SHP77 (cell line): ENCODE measurements at regions not wholly inside any gene's neighbourhood (a gene's known extent, or its start where the extent isn't known, plus 50 kb on each side); places are given as distances from the start of the nearest gene placed in this dataset.
"Not testable (repeated sequence)": the region's sequence is repeated elsewhere in the genome, so short reads cannot be mapped to it uniquely, and the experiment has no call there.

Experiments used
- DNase-seq, 2 experiments: peaks; one replicate each; lab custom pipeline; 2025; lab: John Stamatoyannopoulos, UW

GRCh38 chr10:6877722-6878392 is 297.8 kb upstream of the PRKCQ start:
- no peak for DNase-seq

DNA sequence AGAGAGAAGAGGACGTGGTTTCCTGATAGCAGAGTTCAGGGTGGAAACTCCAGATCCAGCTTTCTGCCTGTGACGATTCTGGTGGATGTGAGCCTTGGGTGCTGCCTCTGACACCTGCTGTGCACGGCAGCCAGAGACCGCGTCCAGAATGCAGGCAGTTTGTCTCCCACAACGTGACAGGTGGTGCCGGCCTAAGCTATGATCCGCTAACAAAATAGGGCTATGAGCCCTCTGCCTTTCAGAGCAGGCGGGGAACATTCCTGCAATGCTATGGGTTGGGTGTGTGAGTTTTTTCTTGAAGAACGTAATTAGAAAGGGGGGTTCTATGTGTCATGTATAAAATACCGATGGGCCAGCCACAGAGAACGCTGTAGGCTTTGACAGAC is 297.3 kb upstream of the PRKCQ start:
- DNase-seq, result peak; percentile 32 to 58

GRCh38 chr10:6875269-6875865 is 295.3 kb upstream of the PRKCQ start:
- no peak for DNase-seq

GRCh38 chr10:6871128-6871527 is 291.1 kb upstream of the PRKCQ start:
- no peak for DNase-seq

DNA sequence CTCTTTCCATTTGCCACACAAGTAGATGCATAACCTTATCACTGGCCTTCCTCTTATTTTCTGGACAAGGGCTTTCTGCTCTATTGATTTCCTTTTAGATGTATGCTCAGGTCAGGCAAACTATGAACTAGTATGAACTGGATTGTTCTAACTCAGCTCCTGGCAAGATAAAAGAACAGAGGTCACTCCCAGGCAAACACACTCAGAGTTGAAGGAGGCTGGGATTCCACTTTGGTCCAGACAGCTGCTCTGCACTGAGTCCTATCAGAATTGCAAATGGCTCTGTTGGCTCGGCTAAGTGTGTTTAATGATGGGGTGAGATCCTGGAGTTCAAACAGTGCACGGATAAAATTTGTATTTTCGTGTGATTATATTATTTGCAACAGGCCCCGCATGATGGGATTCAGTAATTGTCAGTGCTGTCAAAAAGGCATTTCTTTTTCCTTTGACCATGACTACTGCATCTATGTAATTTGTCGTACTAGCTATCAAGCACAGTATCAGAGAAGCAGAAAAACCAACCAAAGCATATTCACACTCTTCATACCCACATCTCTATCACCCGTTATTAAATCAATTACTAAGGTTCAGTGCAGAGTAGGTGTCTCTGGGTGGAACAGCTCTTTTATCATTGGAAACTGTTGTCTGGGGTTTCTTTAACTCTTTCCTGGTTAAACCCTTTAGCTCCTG is 288.1 kb upstream of the PRKCQ start:
- no peak for DNase-seq

DNA sequence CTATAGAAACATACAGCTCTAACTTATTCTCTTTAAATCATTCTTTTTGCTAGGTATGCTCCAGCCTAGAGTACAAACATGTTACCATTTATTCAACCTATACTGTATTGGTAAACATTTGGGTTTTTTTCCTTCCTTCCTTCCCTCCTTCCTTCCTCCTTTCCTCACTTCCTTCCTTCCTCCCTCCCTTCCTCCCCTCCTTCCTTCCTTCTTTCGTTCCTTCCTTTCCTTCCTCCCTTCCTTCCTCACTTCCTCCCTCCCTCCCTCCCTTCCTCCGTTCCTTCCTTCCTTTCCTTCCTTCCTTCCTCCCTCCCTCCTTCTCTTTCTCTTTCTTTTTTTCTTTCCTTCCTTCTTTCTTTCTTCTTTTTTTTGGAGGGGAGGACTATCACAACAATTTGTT is 286.7 kb upstream of the PRKCQ start:
- DNase-seq, result no peak

- no peak for DNase-seq
Observed at GRCh38 chr10:6864142-6864541, 284.1 kb upstream of the PRKCQ start.

GRCh38 chr10:6863381-6863780 is 283.3 kb upstream of the PRKCQ start:
- no peak for DNase-seq

DNA sequence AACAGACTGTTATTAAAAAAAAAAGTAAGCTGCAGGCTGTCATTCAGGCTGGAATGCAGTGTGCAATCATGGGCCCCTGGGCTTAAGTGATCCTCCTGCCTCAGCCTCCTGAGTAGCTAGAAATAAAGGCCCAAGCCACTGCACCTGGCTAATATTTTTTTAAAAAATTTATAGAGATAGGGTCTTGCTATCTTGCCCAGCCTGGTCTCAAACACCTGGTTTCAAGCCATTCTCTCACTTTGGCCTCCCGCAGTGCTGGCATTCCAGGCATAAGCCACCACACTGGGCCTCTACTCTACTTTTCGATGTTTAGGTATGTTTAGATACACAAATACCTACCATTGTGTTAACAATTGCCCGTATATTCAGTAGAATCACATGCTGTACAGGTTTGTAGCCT is 270.4 kb upstream of the PRKCQ start:
- DNase-seq, result no peak

DNA sequence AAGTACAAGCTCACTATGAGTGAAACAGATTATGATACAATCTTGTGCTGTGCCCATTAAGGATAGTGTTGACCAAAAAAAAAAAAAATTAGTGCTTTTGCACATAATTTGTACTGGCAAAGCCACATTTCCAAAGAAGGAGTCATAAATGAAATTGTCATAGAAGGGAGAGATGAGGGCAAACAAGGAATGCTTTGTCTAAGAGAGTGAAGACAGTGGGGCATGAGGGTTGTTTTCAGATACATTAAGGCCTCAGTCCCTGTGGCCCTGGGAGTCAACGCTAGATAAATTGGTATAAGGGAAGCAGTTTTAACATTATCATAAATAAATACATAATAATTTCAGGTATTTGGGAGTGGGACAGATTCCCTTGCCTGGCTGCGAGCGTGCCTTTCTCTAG is 267.5 kb upstream of the PRKCQ start:
- no peak for DNase-seq

DNA sequence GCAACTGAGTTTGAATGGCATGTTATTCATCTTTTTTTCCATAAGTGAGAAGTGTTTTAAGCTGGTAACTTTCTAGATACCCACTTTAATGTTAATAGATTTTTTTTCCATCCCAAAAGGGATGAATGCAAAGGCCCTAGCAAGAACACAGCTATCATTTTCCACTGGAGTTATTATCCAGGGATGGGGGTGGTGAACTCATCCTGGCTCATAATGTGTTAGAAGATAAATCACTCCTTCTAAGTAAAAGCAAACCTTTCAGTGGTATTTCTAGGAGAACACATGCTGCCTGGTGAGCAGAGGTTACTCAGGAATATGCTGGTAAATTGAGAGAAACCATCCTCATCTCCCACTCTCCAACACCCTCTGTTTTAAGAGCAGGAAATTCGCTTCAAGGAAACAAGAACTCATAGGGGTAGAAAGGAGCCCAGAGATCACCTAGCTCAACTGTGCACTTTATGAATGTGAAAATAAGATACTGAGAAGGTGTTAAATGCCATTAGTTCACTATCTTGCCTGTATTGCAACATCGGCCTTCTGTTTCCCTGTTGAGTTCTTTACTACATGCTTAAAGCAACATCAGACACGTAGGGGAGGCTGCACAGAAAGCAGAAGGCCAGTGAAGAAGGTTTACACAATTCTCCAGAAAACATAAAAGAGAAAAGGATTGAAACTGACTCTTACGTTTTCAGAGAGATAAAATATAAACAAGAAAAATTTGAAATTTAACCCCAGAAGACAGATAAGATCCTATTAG is 264.0 kb upstream of the PRKCQ start:
- DNase-seq, result no peak

DNA sequence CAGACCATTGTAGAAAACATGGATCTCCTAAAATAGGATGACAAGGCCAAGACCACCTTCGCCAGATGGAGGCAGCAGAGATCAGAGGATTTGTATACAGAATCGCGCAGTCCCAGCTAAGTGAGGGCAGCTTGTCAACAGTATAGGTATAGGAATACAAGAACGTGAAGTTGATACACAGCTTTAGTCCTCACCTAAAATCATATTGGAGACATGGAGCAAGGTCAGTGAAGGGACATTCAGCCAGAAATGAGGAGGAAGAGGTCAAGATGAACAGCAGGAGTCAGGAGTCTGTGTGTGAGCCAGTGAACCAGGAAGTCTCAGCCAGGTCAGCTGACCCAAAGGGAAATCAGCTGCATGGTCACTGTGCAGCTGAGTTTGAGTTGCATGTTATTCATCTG is 263.4 kb upstream of the PRKCQ start:
- peak in 1 of 2 experiments; percentile 36 for DNase-seq

- DNase-seq, result no peak
Observed at GRCh38 chr10:6842722-6843121, 262.6 kb upstream of the PRKCQ start.

DNA sequence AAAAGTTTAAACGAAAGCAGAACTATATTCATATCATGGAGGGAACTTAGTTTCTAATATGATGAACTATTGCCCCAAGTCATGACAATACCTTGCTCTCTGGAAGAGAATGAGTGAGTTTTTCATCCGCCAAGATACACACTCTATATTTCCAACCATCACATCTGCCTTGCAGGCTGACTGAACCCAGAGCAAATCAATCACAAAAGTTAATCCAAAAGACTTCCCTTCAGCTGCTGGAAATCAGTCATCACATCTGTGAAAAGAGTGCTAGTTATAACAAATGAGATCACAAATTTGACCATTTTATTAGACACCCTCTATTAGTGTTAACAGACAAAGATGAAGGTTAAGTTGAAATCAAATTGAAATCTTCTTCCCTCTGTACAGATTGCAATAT is 261.7 kb upstream of the PRKCQ start:
- no peak for DNase-seq

DNA sequence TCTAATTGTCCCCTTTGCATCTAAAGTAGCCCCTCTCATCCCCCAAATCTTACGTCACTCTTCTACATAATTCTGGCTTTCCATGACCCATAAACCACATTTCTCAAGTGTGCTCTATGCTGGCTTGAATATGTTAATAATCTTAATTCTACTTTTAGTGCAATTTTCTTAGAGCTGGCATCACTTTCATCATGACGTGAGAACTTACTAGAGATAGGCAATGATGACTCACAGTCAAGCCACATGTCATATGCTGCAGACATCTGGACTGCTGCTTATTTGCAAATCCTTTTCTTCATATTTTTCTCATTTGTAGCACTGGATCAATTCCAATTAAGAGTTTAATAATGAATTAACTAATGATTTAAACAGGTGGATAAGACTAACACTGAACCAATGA is 260.7 kb upstream of the PRKCQ start:
- no peak for DNase-seq

DNA sequence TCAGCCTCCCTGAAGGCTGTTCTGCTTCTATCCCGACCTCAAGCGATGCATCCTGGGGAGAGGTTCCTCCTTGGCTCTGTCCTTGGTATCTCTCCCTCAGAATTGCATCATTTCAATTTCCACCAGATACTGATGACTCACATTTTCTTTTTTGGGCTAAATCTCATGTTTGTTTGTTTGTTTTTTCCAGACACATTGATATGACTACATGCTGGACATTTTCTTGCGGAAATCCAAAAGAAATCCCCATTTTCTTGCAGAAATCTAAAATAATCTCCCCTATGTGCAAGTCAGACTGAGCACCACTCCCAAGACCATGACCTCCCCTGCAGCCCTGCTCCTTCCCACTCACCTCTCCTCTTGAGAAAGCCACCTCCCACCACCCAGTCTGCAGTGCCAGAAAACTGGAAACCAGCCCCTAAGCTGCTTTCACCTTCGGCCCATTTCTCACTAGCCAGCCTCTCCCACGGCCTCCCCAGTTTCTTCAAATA is 260.2 kb upstream of the PRKCQ start:
- DNase-seq, result no peak

GRCh38 chr10:6838118-6838517 is 258.0 kb upstream of the PRKCQ start:
- DNase-seq, result no peak

- DNase-seq, result no peak
Observed at GRCh38 chr10:6833458-6834011, 253.5 kb upstream of the PRKCQ start.

- DNase-seq, result not testable (repeated sequence)
Observed at GRCh38 chr10:6830981-6831380, 250.9 kb upstream of the PRKCQ start.

- not testable (repeated sequence) for DNase-seq
Observed at GRCh38 chr10:6824793-6825192, 244.7 kb upstream of the PRKCQ start.

GRCh38 chr10:6823770-6824169 is 243.7 kb upstream of the PRKCQ start:
- no peak for DNase-seq

GRCh38 chr10:6819301-6819700 is 239.2 kb upstream of the PRKCQ start:
- no peak for DNase-seq
